HG02623 (cell line): ENCODE measurements at regions not wholly inside any gene's neighbourhood (a gene's known extent, or its start where the extent isn't known, plus 50 kb on each side); places are given as distances from the start of the nearest gene placed in this dataset.
"Not testable (repeated sequence)": the region's sequence is repeated elsewhere in the genome, so short reads cannot be mapped to it uniquely, and the experiment has no call there.

Experiments
- ATAC-seq: cut with Tn5 transposase; IDR thresholded peaks from one replicate; pipeline ENCODE4 v1.9.1; 2021; ENCODE audit warnings: moderate library complexity; ENCODE audit not compliant: unreplicated experiment

GRCh38 chr13:73544175-73544574, 485.4 kb downstream of the KLF5 start:
- ATAC-seq = no peak

- no peak for ATAC-seq
These were observed 483.6 kb downstream of the KLF5 start for GRCh38 chr13:73542446-73542845.

GRCh38 chr13:73536865-73537264, 478.1 kb downstream of the KLF5 start:
- no peak for ATAC-seq

GRCh38 chr13:73535341-73535740, 476.5 kb downstream of the KLF5 start:
- no peak for ATAC-seq

GRCh38 chr13:73532987-73533510, 474.2 kb downstream of the KLF5 start:
- ATAC-seq = no peak

GRCh38 chr13:73532582-73532981, 473.8 kb downstream of the KLF5 start:
- ATAC-seq = no peak

GRCh38 chr13:73531014-73531413, 472.2 kb downstream of the KLF5 start:
- no peak for ATAC-seq

- no peak for ATAC-seq
These were observed 464.1 kb downstream of the KLF5 start for GRCh38 chr13:73522937-73523336.

GRCh38 chr13:73521985-73522524, 463.2 kb downstream of the KLF5 start:
- no peak for ATAC-seq

GRCh38 chr13:73521290-73521624, 462.5 kb downstream of the KLF5 start:
- no peak for ATAC-seq

GRCh38 chr13:73520566-73521289, 461.9 kb downstream of the KLF5 start:
- no peak for ATAC-seq

GRCh38 chr13:73520135-73520534, 461.3 kb downstream of the KLF5 start:
- not testable (repeated sequence) for ATAC-seq

GRCh38 chr13:73519396-73520116, 460.8 kb downstream of the KLF5 start:
- no peak for ATAC-seq

GRCh38 chr13:73517766-73518165, 459.0 kb downstream of the KLF5 start:
- ATAC-seq = no peak

GRCh38 chr13:73516731-73517130, 457.9 kb downstream of the KLF5 start:
- no peak for ATAC-seq

GRCh38 chr13:73514208-73514607, 455.4 kb downstream of the KLF5 start:
- ATAC-seq = no peak

- no peak for ATAC-seq
These were observed 454.9 kb downstream of the KLF5 start for GRCh38 chr13:73513751-73514150.

- no peak for ATAC-seq
These were observed 450.0 kb downstream of the KLF5 start for GRCh38 chr13:73508841-73509240.

GRCh38 chr13:73505376-73505890, 446.6 kb downstream of the KLF5 start:
- no peak for ATAC-seq

- ATAC-seq = no peak
These were observed 440.9 kb downstream of the KLF5 start for GRCh38 chr13:73499695-73500094.

- no peak for ATAC-seq
These were observed 438.6 kb downstream of the KLF5 start for GRCh38 chr13:73497430-73497829.

GRCh38 chr13:73496711-73497110, 437.9 kb downstream of the KLF5 start:
- ATAC-seq = no peak
